ENCODE measurements at regions not wholly inside any gene's neighbourhood (a gene's known extent, or its start where the extent isn't known, plus 50 kb on each side); places are given as distances from the start of the nearest gene placed in this dataset.

DNA sequence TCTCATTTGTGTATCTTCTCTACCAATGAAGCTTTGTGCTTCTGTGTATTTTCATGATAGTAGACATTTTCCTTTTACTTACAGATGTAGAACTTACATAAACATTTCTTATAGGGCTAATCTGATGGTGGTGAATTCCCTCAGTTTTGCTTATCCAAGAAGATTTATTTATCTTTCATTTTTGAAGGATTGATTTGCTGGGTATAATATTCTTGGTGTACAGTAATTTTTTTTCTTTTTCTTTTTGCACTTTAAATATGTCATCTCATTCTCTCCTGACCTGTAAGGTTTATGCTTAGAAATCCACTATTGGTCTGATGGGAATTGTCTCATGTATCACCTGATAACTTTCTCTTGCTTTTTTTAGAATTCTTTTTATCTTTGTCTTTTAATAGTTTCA, 127.6 kb upstream of the KCTD3 start:
- TF ChIP-seq, protein P1, sequence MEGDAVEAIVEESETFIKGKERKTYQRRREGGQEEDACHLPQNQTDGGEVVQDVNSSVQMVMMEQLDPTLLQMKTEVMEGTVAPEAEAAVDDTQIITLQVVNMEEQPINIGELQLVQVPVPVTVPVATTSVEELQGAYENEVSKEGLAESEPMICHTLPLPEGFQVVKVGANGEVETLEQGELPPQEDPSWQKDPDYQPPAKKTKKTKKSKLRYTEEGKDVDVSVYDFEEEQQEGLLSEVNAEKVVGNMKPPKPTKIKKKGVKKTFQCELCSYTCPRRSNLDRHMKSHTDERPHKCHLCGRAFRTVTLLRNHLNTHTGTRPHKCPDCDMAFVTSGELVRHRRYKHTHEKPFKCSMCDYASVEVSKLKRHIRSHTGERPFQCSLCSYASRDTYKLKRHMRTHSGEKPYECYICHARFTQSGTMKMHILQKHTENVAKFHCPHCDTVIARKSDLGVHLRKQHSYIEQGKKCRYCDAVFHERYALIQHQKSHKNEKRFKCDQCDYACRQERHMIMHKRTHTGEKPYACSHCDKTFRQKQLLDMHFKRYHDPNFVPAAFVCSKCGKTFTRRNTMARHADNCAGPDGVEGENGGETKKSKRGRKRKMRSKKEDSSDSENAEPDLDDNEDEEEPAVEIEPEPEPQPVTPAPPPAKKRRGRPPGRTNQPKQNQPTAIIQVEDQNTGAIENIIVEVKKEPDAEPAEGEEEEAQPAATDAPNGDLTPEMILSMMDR (conservative IDR thresholded peaks at IDR 0.05; ENCODE audit: low read depth, low read length): no peak
- TF ChIP-seq EZH2phosphoT487 (IDR thresholded peaks at IDR 0.05; ENCODE audit: borderline replicate concordance, low read length): no peak
- TF ChIP-seq EZH2 (IDR thresholded peaks at IDR 0.05; ENCODE audit: low read length, unreplicated experiment): no peak

All from PC-3 (cell line).